H1 (cell line): ENCODE measurements at regions not wholly inside any gene's neighbourhood (a gene's known extent, or its start where the extent isn't known, plus 50 kb on each side); places are given as distances from the start of the nearest gene placed in this dataset.

ENCODE experiments used
- CTCF ChIA-PET: fragments of 300-600 bp; sonication (Branson Sonifier 250); formaldehyde crosslinking; loops from one replicate; lab custom pipeline; 2021; ENCODE audit not compliant: partially characterized antibody; lab: Charles Lee
- POLR2A ChIA-PET: fragments of 300-600 bp; sonication (Branson Sonifier 250); formaldehyde crosslinking; loops from one replicate; lab custom pipeline; 2021; ENCODE audit warnings: inconsistent platforms; ENCODE audit not compliant: partially characterized antibody; lab: Charles Lee
- DNase-seq, 2 experiments: peaks; one replicate each; pipeline versions ENCODE4 v3.0.0 to v3.0.0-alpha.2; 2010 to 2022; ENCODE audit warnings: low spot score in 2 of 2, low read depth in 1 of 2, mixed read lengths in 1 of 2
- FAIRE-seq: peaks from 2 replicates; lab custom pipeline; 2011; peaks lifted over from hg19 to GRCh38; lab: Jason Lieb, UNC
- H2AFZ ChIP-seq: 2 replicates; pipeline ENCODE4 v1.8.1; 2012; ENCODE audit warnings: low read length, inconsistent platforms
- H2AK5ac ChIP-seq: 2 replicates; pipeline ENCODE4 v1.6.1; 2013; ENCODE audit warnings: low read depth, low read length
- H2BK120ac ChIP-seq: replicated peaks from 2 replicates; pipeline ENCODE3; 2013; ENCODE audit warnings: low read depth, low read length, inconsistent platforms
- H2BK12ac ChIP-seq: 2 replicates; pipeline ENCODE4 v1.6.1; 2013; ENCODE audit warnings: low read depth, low read length
- H2BK15ac ChIP-seq: 2 replicates; pipeline ENCODE4 v1.6.1; 2013; ENCODE audit warnings: low read length
- H2BK20ac ChIP-seq: 2 replicates; pipeline ENCODE4 v1.6.1; 2013; ENCODE audit warnings: low read length
- H2BK5ac ChIP-seq: 2 replicates; pipeline ENCODE4 v1.6.1; 2013; ENCODE audit warnings: low read depth, low read length
- H3K14ac ChIP-seq: 2 replicates; pipeline ENCODE4 v1.6.1; 2013; ENCODE audit warnings: inconsistent platforms; ENCODE audit not compliant: insufficient read length
- H3K18ac ChIP-seq: 2 replicates; pipeline ENCODE4 v1.6.1; 2013; ENCODE audit warnings: low read length; ENCODE audit errors: extremely low read depth
- H3K23ac ChIP-seq: 2 replicates; pipeline ENCODE4 v1.6.1; 2013; ENCODE audit warnings: inconsistent platforms; ENCODE audit not compliant: insufficient read length
- H3K23me2 ChIP-seq: 2 replicates; pipeline ENCODE4 v1.6.1; 2013; ENCODE audit warnings: low read depth, low read length
- H3K27ac ChIP-seq: 2 replicates; pipeline ENCODE4 v1.6.1; 2011; ENCODE audit warnings: low read depth, low read length, inconsistent platforms
- H3K27me3 ChIP-seq, 4 experiments: replicated peaks in 1 of 4; 1 replicate in 1 of 4; 2 replicates in 3 of 4; pipeline versions ENCODE4 v1.6.1 to v1.8.1; 2011 to 2013; ENCODE audit warnings: low read length in 3 of 4, mild to moderate bottlenecking in 3 of 4, inconsistent platforms in 2 of 4, mixed read lengths in 2 of 4, moderate library complexity in 1 of 4; ENCODE audit not compliant: control insufficient read depth in 3 of 4, insufficient read depth in 3 of 4; ENCODE audit errors: extremely low read depth in 1 of 4
- H3K36me3 ChIP-seq, 4 experiments: 2 replicates each; pipeline versions ENCODE4 v1.6.1 to v1.8.1; 2011 to 2013; ENCODE audit warnings: mild to moderate bottlenecking in 4 of 4, low read length in 3 of 4, moderate library complexity in 2 of 4, control low read depth in 1 of 4, inconsistent platforms in 1 of 4; ENCODE audit not compliant: insufficient read depth in 4 of 4, control insufficient read depth in 2 of 4
- H3K4ac ChIP-seq: replicated peaks from 2 replicates; pipeline ENCODE3; 2013; ENCODE audit warnings: low read length, low read depth, mixed read lengths, inconsistent platforms; ENCODE audit not compliant: insufficient read length
- H3K4me1 ChIP-seq, 4 experiments: replicated peaks in 1 of 4; 1 replicate in 1 of 4; 2 replicates in 3 of 4; pipeline versions ENCODE4 v1.6.1 to v1.8.1; 2011 to 2013; ENCODE audit warnings: low read length in 3 of 4, inconsistent platforms in 2 of 4, mixed read lengths in 1 of 4; ENCODE audit not compliant: insufficient read depth in 4 of 4, control insufficient read depth in 3 of 4
- H3K4me2 ChIP-seq, 2 experiments: 2 replicates each; pipeline versions ENCODE4 v1.6.1 to v1.8.1; 2011 to 2013; ENCODE audit warnings: low read depth in 2 of 2, low read length in 2 of 2, control low read depth in 1 of 2, inconsistent platforms in 1 of 2, mild to moderate bottlenecking in 1 of 2; ENCODE audit not compliant: insufficient read depth in 1 of 2
- H3K4me3 ChIP-seq, 4 experiments: fragments of 200-600, 300-600 bp in 1 of 4; sonication (generic), shearing (Covaris generic), sonication (Bioruptor Twin) in 1 of 4; 2 replicates each; pipeline versions ENCODE4 v1.5.1 to v1.8.1; 2011 to 2016; ENCODE audit warnings: low read length in 4 of 4, low read depth in 3 of 4, control low read depth in 2 of 4, inconsistent platforms in 2 of 4, mild to moderate bottlenecking in 2 of 4, mixed read lengths in 1 of 4, moderate library complexity in 1 of 4; ENCODE audit not compliant: insufficient read depth in 2 of 4; ENCODE audit errors: extremely low read depth in 1 of 4
- H3K56ac ChIP-seq: replicated peaks from 2 replicates; pipeline ENCODE3; 2013; ENCODE audit warnings: low read depth, mild to moderate bottlenecking, mixed read lengths, low read length, inconsistent platforms; ENCODE audit not compliant: insufficient read length
- H3K79me1 ChIP-seq: 2 replicates; pipeline ENCODE4 v1.6.1; 2013; ENCODE audit warnings: low read depth, low read length, control low read depth
- H3K79me2 ChIP-seq, 2 experiments: 2 replicates each; pipeline versions ENCODE4 v1.6.1 to v1.8.1; 2012 to 2013; ENCODE audit warnings: low read length in 2 of 2, mild to moderate bottlenecking in 2 of 2, inconsistent platforms in 1 of 2; ENCODE audit not compliant: insufficient read depth in 2 of 2, control insufficient read depth in 1 of 2
- H3K9ac ChIP-seq, 4 experiments: replicated peaks in 1 of 4; 1 replicate in 1 of 4; 2 replicates in 3 of 4; pipeline versions ENCODE4 v1.6.1 to v1.8.1; 2011 to 2013; ENCODE audit warnings: low read depth in 3 of 4, low read length in 3 of 4, control low read depth in 2 of 4, mild to moderate bottlenecking in 2 of 4, moderate library complexity in 2 of 4, inconsistent platforms in 1 of 4; ENCODE audit errors: extremely low read depth in 1 of 4
- H3K9me3 ChIP-seq, 2 experiments: 2 replicates each; pipeline versions ENCODE4 v1.6.1 to v1.8.1; 2012 to 2013; ENCODE audit warnings: mild to moderate bottlenecking in 2 of 2, moderate library complexity in 2 of 2, control low read depth in 1 of 2, inconsistent platforms in 1 of 2, low read depth in 1 of 2, low read length in 1 of 2, mixed read lengths in 1 of 2; ENCODE audit not compliant: insufficient read depth in 2 of 2
- H4K20me1 ChIP-seq, 2 experiments: replicated peaks in 1 of 2; 2 replicates each; pipeline versions ENCODE3 to v1.8.1; 2011 to 2013; ENCODE audit warnings: inconsistent platforms in 2 of 2, low read length in 2 of 2, mild to moderate bottlenecking in 1 of 2; ENCODE audit not compliant: insufficient read depth in 2 of 2, control insufficient read depth in 1 of 2
- H4K5ac ChIP-seq: 2 replicates; pipeline ENCODE4 v1.6.1; 2013; ENCODE audit warnings: low read length, low read depth, mixed read lengths, inconsistent platforms; ENCODE audit not compliant: insufficient read length
- H4K8ac ChIP-seq: 2 replicates; pipeline ENCODE4 v1.8.0; 2013; ENCODE audit warnings: mild to moderate bottlenecking, moderate library complexity, low read length, inconsistent platforms; ENCODE audit not compliant: insufficient read depth; ENCODE audit errors: extremely low read depth
- H4K91ac ChIP-seq: replicated peaks from 2 replicates; pipeline ENCODE3; 2013; ENCODE audit warnings: low read length, mixed read lengths, inconsistent platforms; ENCODE audit not compliant: insufficient read length
- ASH2L ChIP-seq: fragments of 200-600, 300-600 bp; sonication (generic); IDR thresholded peaks from one replicate; pipeline ENCODE4 v1.7.1; 2017; ENCODE audit warnings: low read length
- ATF2 ChIP-seq: IDR thresholded peaks from 2 replicates; pipeline ENCODE4 v1.6.1; 2012; ENCODE audit warnings: low read length, inconsistent platforms
- BCL11A ChIP-seq, 2 experiments: IDR thresholded peaks; one replicate each; pipeline ENCODE4 v1.6.1; 2011; ENCODE audit warnings: low read depth in 2 of 2, low read length in 2 of 2, mild to moderate bottlenecking in 2 of 2
- CBX8 ChIP-seq: fragments of 300-800, 300-1000 bp; sonication (generic); IDR thresholded peaks from 2 replicates; pipeline ENCODE4 v1.7.1; 2016; ENCODE audit warnings: low read depth, low read length, borderline replicate concordance
- CEBPB ChIP-seq: IDR thresholded peaks from 2 replicates; pipeline ENCODE4 v1.6.1; 2012; ENCODE audit warnings: low read depth, low read length
- JUN ChIP-seq: IDR thresholded peaks from 2 replicates; pipeline ENCODE4 v1.6.1; 2011; ENCODE audit warnings: low read depth, mild to moderate bottlenecking, improper control_type of control experiment, low read length
- KDM4A ChIP-seq: IDR thresholded peaks from one replicate; pipeline ENCODE4 v1.7.1; 2012; ENCODE audit warnings: low read depth, mild to moderate bottlenecking, moderate library complexity, low read length, inconsistent platforms; ENCODE audit not compliant: severe bottlenecking
- PHF8 ChIP-seq: fragments of 200-600 bp; sonication (generic); conservative IDR thresholded peaks from 2 replicates; pipeline ENCODE4 v1.7.1; 2012; ENCODE audit warnings: low read depth, mild to moderate bottlenecking, inconsistent platforms, low read length, moderate library complexity
- POLR2A ChIP-seq, 2 experiments: IDR thresholded peaks; 1 replicate in 1 of 2; 2 replicates in 1 of 2; pipeline ENCODE4 v1.6.1; 2011; ENCODE audit warnings: low read depth in 2 of 2, low read length in 2 of 2, mild to moderate bottlenecking in 2 of 2; ENCODE audit errors: control extremely low read depth in 1 of 2
- RNF2 ChIP-seq: fragments of 200-900, 300-1000 bp; sonication (generic); IDR thresholded peaks from 2 replicates; pipeline ENCODE4 v1.7.1; 2016; ENCODE audit warnings: borderline replicate concordance, low read depth, mild to moderate bottlenecking, antibody characterized with exemption, low read length; ENCODE audit not compliant: poor library complexity, severe bottlenecking; ENCODE audit errors: missing control alignments
- SAP30 ChIP-seq: fragments of 300-600 bp; sonication (generic); IDR thresholded peaks from 2 replicates; pipeline ENCODE4 v1.7.1; 2012; ENCODE audit warnings: low read length, moderate library complexity, mild to moderate bottlenecking, inconsistent platforms; ENCODE audit not compliant: insufficient read depth, insufficient replicate concordance
- SP4 ChIP-seq: IDR thresholded peaks from 2 replicates; pipeline ENCODE4 v1.6.1; 2012; ENCODE audit warnings: low read length, inconsistent platforms
- SRF ChIP-seq: IDR thresholded peaks from 2 replicates; pipeline ENCODE4 v1.6.1; 2011; ENCODE audit warnings: mild to moderate bottlenecking, low read depth, low read length, moderate library complexity
- TEAD4 ChIP-seq: IDR thresholded peaks from 2 replicates; pipeline ENCODE4 v1.6.1; 2012; ENCODE audit warnings: low read depth, low read length, inconsistent platforms, mixed read lengths
- WGBS, 2 experiments: shearing (Covaris generic) in 1 of 2; methylation state at CpG; one replicate each; pipeline versions ENCODE4 v1.1.6 to v1.1.7; 2013 to 2015; ENCODE audit warnings: low lambda C conversion rate in 2 of 2, mixed read lengths in 2 of 2, inconsistent platforms in 1 of 2, low coverage in 1 of 2, missing lambda C conversion rate in 1 of 2; ENCODE audit not compliant: insufficient replicate concordance in 2 of 2, insufficient coverage in 1 of 2, insufficient read length in 1 of 2; ENCODE audit errors: extremely low coverage in 1 of 2, missing lambda C conversion rate in 1 of 2; 5-methylcytosine and 5-hydroxymethylcytosine counted together

GRCh38 chr1:14242123-14242522, 356.4 kb upstream of the KAZN start:
- no peak overlapping the region for H3K4me3 ChIP-seq
- H3K9ac ChIP-seq: no peak overlapping the region
- no peaks in the 10 kb centered on the region for H3K27me3 ChIP-seq
- no peak overlapping the region for H2BK5ac ChIP-seq
- H2AFZ ChIP-seq: no peak overlapping the region
- H3K27ac ChIP-seq: no peak overlapping the region
- no peaks in the 10 kb centered on the region for H3K36me3 ChIP-seq
- no peak overlapping the region for H2BK120ac ChIP-seq
- no peak overlapping the region for H3K14ac ChIP-seq
- DNase-seq: no peak
- no peaks in the 10 kb centered on the region for H3K79me1 ChIP-seq
- no peak overlapping the region for H2AK5ac ChIP-seq
- H3K4ac ChIP-seq: no peak overlapping the region
- ChIA-PET CTCF (no interaction called here), POLR2A (no interaction called here)
- no peak overlapping the region for H4K8ac ChIP-seq
- H4K20me1 ChIP-seq: no peaks in the 10 kb centered on the region
- H3K23me2 ChIP-seq: peaks cover 3% of the 10 kb centered on the region; the same call in 1 of the 2 replicates
- FAIRE-seq: no peak
- H4K91ac ChIP-seq: no peak overlapping the region
- no peak overlapping the region for H2BK20ac ChIP-seq
- no peak overlapping the region for H2BK12ac ChIP-seq
- H3K23ac ChIP-seq: no peak overlapping the region
- H3K18ac ChIP-seq: no peak overlapping the region
- H2BK15ac ChIP-seq: no peak overlapping the region
- no peaks in the 10 kb centered on the region for H3K79me2 ChIP-seq
- no peak overlapping the region for H4K5ac ChIP-seq
- H3K56ac ChIP-seq: no peak overlapping the region
- no peak overlapping the region for H3K4me2 ChIP-seq
- WGBS, 2 experiments: 86% methylated on average over 3 of the region's 3 CpGs; no CpG with 5 or more reads in 1 of the 2 experiments
- H3K9me3 ChIP-seq: no peaks in the 10 kb centered on the region
- H3K4me1 ChIP-seq: peaks cover 0 to 3% (median 0%) of the 10 kb centered on the region in 4 experiments; a peak in 2 of 7 replicates
- TF ChIP-seq SP4 (no peak), JUN (no peak), CBX8 (no peak), TEAD4 (no peak), SRF (no peak), ATF2 (no peak), POLR2A (IDR thresholded peaks at IDR 0.05; ENCODE audit: control extremely low read depth in 1 of 2, low read depth in 2 of 2, low read length in 2 of 2) (no peak), SAP30 (no peak), ASH2L (no peak), KDM4A (no peak), CEBPB (no peak), BCL11A (IDR thresholded peaks at IDR 0.05; ENCODE audit: low read depth in 2 of 2, low read length in 2 of 2) (no peak), PHF8 (no peak), RNF2 (no peak)
